ENCODE measurements at regions not wholly inside any gene's neighbourhood (a gene's known extent, or its start where the extent isn't known, plus 50 kb on each side); places are given as distances from the start of the nearest gene placed in this dataset.

DNA sequence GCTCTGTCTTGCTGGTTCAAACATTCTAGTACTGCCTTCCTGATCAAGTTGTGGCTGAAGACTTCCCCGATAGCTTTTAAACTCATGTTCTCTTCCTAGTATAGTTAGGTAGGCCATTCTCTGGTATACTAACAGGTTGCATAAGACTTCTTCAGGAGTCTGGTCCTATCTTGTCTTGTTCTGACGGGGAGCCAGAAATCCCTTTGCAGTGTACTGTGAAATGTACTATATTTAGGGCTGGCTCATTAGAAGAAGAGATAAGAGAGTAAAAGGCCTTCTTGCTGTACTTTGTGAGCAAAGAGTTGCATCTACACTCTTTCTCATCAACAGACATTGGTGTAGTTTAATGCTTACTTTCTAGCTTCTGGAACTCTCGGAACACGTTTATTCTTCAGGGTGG is 331.9 kb downstream of the NUP35 start:
- DNase-seq (ENCODE audit: extremely low spot score): no peak
- Histone ChIP-seq H3K4me1 (no peaks in the 10 kb centered on the region), H3K36me3 (no peaks in the 10 kb centered on the region), H3K27ac (replicated peaks in 1 of 4) (no peak overlapping the region), H3K9me3 (no peaks in the 10 kb centered on the region), H3K4me3 (no peak overlapping the region), H3K27me3 (no peaks in the 10 kb centered on the region)
- intact Hi-C loops (cut with DNase I): no loop called here
- 86% methylated on average over 4 of the region's 4 CpGs for WGBS
- TF ChIP-seq EP300 (IDR thresholded peaks at IDR 0.05) (no peak), POLR2AphosphoS5 (IDR thresholded peaks at IDR 0.05) (no peak), POLR2A (IDR thresholded peaks at IDR 0.05; ENCODE audit: low read depth) (no peak)
- TF ChIP-seq, protein P1, sequence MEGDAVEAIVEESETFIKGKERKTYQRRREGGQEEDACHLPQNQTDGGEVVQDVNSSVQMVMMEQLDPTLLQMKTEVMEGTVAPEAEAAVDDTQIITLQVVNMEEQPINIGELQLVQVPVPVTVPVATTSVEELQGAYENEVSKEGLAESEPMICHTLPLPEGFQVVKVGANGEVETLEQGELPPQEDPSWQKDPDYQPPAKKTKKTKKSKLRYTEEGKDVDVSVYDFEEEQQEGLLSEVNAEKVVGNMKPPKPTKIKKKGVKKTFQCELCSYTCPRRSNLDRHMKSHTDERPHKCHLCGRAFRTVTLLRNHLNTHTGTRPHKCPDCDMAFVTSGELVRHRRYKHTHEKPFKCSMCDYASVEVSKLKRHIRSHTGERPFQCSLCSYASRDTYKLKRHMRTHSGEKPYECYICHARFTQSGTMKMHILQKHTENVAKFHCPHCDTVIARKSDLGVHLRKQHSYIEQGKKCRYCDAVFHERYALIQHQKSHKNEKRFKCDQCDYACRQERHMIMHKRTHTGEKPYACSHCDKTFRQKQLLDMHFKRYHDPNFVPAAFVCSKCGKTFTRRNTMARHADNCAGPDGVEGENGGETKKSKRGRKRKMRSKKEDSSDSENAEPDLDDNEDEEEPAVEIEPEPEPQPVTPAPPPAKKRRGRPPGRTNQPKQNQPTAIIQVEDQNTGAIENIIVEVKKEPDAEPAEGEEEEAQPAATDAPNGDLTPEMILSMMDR (IDR thresholded peaks at IDR 0.05): no peak

DNA sequence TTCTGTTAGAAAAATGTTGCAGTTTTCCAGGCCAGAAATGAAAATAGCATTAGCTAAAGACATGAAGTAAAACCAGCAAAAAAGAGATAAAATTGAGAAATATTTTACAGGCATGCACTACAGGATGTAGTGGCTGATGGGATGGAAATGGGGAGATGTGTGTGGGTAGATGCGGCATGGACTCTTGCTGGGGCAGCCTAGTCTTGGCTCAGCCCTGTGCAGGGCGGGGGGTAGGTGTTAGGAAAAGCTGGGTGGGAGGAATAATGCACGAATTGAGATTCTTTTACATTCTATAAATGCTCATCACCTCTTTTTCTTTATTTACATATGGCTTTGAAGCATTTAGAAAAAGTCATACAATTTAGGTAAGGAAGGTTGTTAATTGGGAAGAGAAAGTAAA is 334.2 kb downstream of the NUP35 start:
- no peak overlapping the region for H3K4me3 ChIP-seq
- no peaks in the 10 kb centered on the region for H3K9me3 ChIP-seq
- TF ChIP-seq, protein P1 (IDR thresholded peaks at IDR 0.05): no peak
- TF ChIP-seq POLR2A (IDR thresholded peaks at IDR 0.05; ENCODE audit: low read depth): no peak
- TF ChIP-seq POLR2AphosphoS5 (IDR thresholded peaks at IDR 0.05): no peak
- TF ChIP-seq EP300 (IDR thresholded peaks at IDR 0.05): no peak
- no peak for DNase-seq (ENCODE audit: extremely low spot score)
- no peaks in the 10 kb centered on the region for H3K4me1 ChIP-seq
- no peak overlapping the region for H3K27ac ChIP-seq (replicated peaks in 1 of 4)
- intact Hi-C loops (cut with DNase I): no loop called here
- H3K27me3 ChIP-seq: no peaks in the 10 kb centered on the region
- H3K36me3 ChIP-seq: no peaks in the 10 kb centered on the region
- 82% methylated on average over 3 of the region's 3 CpGs for WGBS

DNA sequence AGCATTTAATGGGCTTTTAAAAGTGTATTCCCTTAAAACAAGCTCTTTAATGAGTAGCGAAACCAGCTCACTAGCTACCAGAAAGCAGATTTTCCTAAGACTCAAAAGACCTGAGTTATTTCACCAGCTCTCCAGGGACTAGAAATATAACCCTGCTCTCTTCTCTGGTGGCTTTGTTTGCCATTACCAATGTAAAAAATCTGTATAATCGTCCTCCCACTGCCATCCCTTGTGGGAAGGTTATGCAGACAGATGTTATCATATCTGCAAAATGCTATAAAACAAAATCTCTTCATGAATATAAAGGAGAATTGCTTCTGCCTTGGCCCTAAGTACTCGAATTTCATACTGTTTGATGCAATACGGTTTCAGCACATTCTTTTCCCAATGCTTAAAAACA is 335.2 kb downstream of the NUP35 start:
- H3K27me3 ChIP-seq: no peaks in the 10 kb centered on the region
- intact Hi-C loops (cut with DNase I): no loop called here
- no peak overlapping the region for H3K27ac ChIP-seq (replicated peaks in 1 of 4)
- no peaks in the 10 kb centered on the region for H3K4me1 ChIP-seq
- no peaks in the 10 kb centered on the region for H3K36me3 ChIP-seq
- H3K9me3 ChIP-seq: no peaks in the 10 kb centered on the region
- 70% methylated on average over 4 of the region's 4 CpGs for WGBS
- no peak for DNase-seq (ENCODE audit: extremely low spot score)
- H3K4me3 ChIP-seq: no peak overlapping the region
- TF ChIP-seq POLR2A (IDR thresholded peaks at IDR 0.05; ENCODE audit: low read depth) (no peak), EP300 (IDR thresholded peaks at IDR 0.05) (no peak), POLR2AphosphoS5 (IDR thresholded peaks at IDR 0.05) (no peak)
- TF ChIP-seq, protein P1 (IDR thresholded peaks at IDR 0.05): no peak

DNA sequence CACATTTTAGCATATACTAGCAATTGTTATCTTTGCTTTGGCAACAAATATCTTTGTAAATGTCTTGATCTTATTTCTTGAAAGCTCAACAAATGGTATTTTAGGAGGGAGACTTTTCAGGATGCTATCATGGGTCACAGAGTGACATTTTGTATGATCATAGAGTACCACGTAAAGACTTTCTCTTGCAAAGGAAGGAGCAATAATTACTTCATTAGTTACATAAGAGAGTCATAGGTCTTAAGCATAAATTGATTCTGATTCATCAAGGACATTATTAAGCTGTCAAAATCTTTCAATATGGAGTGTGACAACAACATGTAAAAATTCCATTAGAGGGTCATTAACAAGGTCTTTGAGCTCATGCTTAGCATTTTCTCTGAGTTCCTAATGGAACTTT is 339.6 kb downstream of the NUP35 start:
- intact Hi-C loops (cut with DNase I): no loop called here
- 100% methylated on average over 1 of the region's 1 CpG for WGBS
- Histone ChIP-seq H3K4me3 (no peak overlapping the region), H3K27ac (replicated peaks in 1 of 4) (no peak overlapping the region), H3K36me3 (no peaks in the 10 kb centered on the region), H3K9me3 (no peaks in the 10 kb centered on the region), H3K4me1 (no peaks in the 10 kb centered on the region), H3K27me3 (no peaks in the 10 kb centered on the region)
- no peak for DNase-seq (ENCODE audit: extremely low spot score)
- TF ChIP-seq POLR2A (IDR thresholded peaks at IDR 0.05; ENCODE audit: low read depth) (no peak), POLR2AphosphoS5 (IDR thresholded peaks at IDR 0.05) (no peak), EP300 (IDR thresholded peaks at IDR 0.05) (no peak)
- TF ChIP-seq, protein P1 (IDR thresholded peaks at IDR 0.05): no peak

DNA sequence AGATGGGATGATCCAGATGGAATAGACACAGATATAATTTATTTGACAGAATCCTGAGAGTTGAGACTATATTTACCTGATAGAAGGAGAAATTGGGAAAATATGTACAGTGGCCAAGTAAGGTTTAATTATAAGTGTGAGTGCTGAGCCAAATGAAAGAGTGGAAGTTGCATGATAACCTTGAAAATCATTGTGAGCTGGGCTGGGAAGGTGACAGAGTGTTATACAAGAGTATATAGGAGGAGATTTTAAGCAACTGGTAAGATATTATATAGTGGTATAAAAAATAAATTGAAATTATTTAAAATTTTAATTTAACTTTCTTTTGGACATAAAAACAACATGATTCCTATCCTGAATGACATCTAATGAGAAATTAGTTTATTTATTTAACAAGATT is 340.8 kb downstream of the NUP35 start:
- no peak for DNase-seq (ENCODE audit: extremely low spot score)
- no peak overlapping the region for H3K27ac ChIP-seq (replicated peaks in 1 of 4)
- intact Hi-C loops (cut with DNase I): no loop called here
- TF ChIP-seq POLR2A (IDR thresholded peaks at IDR 0.05; ENCODE audit: low read depth) (no peak), EP300 (IDR thresholded peaks at IDR 0.05) (no peak), POLR2AphosphoS5 (IDR thresholded peaks at IDR 0.05) (no peak)
- TF ChIP-seq, protein P1 (IDR thresholded peaks at IDR 0.05): no peak
- H3K4me1 ChIP-seq: no peaks in the 10 kb centered on the region
- peaks cover 0 to 6% (median 2%) of the 10 kb centered on the region in 4 donors for H3K9me3 ChIP-seq
- no peak overlapping the region for H3K4me3 ChIP-seq
- no peaks in the 10 kb centered on the region for H3K36me3 ChIP-seq
- no peaks in the 10 kb centered on the region for H3K27me3 ChIP-seq

Measured in esophagus muscularis mucosa (tissue), 4 donors.